ENCODE measurements at regions not wholly inside any gene's neighbourhood (a gene's known extent, or its start where the extent isn't known, plus 50 kb on each side); places are given as distances from the start of the nearest gene placed in this dataset.

DNA sequence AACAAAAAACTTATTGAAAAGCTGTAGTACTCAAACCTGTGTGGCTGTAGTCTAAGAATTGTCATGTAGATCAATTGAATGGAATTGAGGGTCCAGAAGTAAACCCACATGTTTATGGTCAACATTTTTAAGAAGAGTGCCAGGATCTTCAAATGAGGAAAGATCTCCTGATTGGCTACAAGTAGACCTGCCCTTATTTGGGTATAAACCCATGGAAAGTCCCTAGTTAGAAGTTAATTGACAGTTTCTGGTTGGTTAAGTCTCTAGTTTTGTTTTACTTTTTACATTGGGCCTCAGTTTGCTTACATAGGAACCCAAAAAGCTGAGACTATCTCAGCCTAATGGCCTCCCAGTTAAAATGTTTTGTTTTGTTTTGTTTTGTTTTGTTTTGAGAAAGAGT is 91.9 kb upstream of the RESF1 start:
- no peak for DNase-seq (ENCODE audit: low spot score)

DNA sequence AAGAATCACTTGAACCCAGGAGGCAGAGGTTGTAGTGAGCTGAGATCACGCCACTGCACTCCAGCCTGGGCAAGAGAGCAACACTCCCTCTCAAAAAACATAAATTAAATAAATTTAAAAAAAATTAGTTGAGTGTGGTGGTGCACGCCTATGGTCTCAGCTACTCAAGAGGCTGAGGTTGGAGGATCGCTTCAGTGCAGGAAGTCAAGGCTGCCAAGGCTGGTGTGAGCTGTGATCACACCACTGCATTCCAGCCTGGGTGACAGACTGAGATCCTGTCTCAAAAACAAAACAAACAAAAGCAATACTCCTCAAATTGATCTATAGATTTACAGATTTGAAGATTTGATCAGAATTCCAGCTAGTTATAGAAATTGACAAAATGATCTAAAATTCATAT is 92.7 kb upstream of the RESF1 start:
- DNase-seq (ENCODE audit: low spot score), result no peak

DNA sequence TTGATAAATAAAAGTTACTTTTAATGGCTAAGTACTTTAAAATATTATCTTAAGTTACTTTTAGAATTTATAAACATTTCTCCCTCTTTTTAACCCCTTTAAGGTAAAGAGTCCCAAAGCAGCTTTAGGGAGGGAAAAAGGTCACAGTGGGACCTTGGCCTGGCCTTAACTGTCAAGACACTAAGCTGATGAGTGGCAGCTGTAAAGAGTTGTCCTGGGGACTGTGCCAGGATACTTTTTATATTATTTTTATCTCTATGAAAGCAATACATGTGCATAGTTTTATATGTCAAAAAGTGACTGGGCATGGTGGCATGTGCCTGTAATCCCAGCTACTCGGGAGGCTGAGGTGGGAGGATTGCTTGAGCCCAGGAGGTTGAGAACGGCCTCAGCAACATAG is 94.2 kb upstream of the RESF1 start:
- no peak for DNase-seq (ENCODE audit: low spot score)

DNA sequence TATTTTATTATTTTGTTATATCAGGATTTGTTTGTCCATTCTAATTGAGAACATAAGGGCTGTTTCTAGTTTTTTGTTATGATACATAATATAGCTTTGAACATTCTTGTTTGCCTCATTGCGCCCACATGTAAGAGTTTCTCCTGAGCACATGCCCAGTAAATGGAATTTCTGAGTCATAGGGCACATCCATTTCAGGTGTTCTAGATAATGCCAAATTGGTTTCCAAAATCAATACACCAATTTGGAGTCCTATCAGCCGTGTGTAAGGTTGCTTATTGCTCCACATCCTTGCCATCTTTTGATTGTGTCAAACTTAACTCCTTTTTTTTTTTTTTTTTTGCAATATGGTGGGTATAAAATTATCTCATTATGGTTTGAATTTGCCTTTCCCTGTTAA is 97.9 kb upstream of the RESF1 start:
- DNase-seq (ENCODE audit: low spot score), result no peak

DNA sequence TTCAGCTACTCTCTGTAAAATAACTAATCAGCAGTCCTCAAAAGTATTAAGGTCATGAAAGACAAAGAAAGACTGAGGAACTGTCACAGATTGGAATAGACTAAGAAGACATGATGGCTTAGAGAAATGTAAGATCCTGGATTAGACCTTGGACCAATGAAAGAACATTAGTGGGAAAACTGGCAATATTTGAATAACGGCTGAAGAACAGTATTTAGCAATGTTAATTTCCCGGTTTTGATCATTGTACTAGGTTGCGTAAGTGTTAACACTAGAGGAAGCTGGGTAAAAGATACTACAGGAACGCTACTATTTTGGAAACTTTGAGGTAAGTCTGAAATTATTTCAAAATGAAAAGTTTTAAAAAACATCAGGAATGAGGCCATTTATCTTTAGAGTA is 98.8 kb upstream of the RESF1 start:
- DNase-seq (ENCODE audit: low spot score), result no peak

DNA sequence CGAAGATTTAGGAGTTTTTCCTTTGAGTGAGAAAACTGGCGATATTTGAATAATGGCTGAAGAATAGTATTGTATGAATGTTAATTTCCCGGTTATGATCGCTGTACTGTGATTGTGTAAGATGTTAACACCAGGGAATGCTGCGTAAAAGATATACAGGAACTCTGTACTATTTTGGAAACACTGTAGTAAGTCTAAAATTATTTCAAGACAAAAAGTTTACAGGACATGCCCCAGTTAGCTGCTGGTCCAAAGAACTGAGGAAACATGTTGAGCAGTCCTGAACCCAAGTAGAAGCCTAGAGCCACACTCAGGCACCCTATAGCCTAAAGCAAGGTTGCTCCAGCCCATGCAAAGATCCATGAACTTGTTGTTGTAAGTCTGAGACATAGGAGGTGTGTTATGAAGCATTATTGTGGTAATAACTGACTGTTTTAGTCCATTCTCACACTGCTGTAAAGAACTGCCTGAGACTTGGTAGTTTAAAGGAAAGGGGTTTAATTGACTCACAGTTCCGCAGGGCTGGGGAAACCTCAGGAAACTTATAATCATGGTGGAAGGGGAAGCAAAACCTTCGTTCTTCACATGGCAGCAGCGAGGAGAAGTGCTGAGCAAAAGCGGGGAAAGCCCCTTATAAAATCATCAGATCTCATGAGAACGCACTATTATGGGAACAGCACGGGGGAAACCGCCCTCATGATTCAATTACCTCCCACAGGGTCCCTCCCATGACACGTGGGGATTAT is 99.8 kb upstream of the RESF1 start:
- no peak for DNase-seq (ENCODE audit: low spot score)

DNA sequence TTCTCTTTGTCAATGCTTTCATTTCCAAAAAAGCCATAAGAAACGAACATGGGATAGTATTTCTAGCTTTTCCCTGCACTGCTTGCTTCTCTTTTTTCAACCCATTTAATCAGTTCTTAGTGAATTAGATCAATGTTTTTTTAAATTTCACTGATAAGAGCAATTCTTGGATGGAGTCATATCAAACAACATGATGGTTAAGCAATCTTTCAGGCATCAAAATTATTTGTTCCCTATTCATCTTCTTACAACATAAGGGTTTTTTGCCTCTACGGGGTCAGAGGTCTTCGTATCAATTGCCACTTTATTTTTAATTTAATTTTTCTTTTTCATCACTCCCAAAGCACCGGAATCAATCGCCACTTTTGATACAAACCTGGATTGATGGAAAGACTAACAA is 103.8 kb upstream of the RESF1 start:
- DNase-seq (ENCODE audit: low spot score), result no peak

DNA sequence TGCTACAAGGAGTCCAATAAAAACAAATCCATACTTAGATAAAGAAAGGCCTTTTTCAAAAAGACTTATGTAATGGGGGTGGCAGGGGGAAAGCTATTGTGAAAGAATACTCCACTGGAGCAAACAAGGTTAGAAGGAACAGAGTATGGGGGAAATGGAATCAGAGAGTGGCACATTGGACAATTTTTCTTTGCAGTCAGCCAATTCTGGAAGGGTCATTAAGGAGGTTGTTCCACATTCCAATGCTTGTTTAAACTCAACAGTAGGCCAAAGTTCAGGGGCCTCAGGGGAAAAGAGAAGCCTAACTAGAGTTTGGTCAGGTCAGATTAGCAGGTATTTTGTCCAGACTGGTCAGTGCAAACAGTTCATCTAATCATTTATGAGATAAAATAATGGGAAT is 105.2 kb upstream of the RESF1 start:
- no peak for DNase-seq (ENCODE audit: low spot score)

DNA sequence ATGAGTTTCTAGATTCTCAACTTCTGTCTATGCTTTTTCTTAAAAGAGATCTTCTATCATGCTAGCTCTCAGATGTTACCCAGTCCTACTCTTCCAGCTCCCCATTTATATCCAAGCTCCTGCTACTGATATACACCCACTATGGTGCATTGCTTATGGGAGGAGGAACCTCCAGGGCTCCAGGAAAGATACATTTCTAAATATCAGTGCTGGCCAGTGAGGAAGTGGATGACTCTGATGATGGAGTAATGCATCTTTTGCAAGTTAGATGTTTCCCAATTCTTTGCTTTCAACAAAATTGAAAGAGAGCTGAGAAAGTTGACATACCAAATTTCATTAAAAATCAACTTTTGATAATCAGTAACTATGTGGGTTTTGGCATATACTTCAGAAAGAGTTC is 105.7 kb upstream of the RESF1 start:
- DNase-seq (ENCODE audit: low spot score), result no peak

DNA sequence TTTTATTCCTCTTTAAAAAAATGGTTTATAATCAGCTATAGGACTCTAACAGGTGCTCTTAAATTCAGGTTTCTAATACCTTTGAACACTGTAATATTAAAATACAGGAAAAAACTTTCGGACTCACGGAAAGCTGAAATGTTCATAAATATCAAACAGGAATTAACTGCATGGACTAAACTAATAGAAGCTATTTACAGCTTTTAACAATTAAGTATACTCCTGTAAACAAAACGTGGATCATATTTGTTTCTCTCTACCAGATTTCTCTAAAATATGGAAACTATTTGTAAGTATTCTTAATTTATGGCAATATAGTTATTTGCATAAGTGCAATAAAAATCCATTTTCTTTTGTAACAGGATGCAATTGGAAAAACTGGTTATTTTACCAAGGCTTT is 108.9 kb upstream of the RESF1 start:
- DNase-seq (ENCODE audit: low spot score), result no peak

DNA sequence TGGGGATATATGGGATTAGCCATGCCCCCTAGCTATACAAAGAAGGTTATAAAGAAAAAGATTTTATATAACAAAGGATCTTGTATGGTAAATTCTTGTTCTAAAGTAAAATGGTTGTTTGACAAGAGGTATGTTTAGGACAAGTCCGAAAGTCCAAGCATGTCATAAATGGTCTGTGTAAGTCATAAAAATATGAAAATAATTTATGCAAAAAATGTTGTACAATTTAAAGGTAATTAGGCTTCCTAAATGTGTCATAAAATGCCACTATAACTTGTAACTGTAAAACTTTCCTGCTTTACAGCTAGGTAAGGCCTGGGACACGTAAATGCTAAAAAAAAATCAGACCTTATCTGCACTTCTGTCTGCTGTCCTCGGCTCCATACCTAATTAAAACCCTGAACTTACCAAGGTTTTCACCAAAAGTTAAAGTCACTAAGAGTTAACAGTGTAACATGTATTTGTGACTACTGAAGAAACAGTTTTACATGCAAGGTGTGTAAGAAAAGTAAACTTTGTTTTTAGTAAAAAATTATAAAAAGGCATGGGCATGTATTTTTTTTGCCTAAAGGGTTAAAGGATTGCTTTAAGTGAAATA is 110.0 kb upstream of the RESF1 start:
- no peak for DNase-seq (ENCODE audit: low spot score)

DNA sequence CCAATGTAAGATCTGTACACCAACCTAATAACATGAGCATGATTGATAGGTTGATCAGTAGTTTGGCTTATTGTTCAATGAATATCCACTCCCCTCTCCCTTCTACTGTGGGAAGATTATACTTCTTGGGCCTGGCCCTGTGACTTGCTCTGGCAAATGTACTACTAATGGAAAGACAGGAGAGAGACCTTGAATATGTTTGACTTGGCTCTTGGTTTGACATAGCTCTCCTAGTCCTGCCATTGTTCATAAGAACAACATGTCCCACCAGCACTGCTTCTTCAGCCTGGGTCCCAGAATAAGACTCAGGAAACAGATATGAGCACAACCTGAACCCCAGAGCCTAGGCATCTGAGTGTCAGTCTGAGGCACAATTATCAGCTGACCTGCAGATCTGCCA is 112.8 kb upstream of the RESF1 start:
- no peak for DNase-seq (ENCODE audit: low spot score)

DNA sequence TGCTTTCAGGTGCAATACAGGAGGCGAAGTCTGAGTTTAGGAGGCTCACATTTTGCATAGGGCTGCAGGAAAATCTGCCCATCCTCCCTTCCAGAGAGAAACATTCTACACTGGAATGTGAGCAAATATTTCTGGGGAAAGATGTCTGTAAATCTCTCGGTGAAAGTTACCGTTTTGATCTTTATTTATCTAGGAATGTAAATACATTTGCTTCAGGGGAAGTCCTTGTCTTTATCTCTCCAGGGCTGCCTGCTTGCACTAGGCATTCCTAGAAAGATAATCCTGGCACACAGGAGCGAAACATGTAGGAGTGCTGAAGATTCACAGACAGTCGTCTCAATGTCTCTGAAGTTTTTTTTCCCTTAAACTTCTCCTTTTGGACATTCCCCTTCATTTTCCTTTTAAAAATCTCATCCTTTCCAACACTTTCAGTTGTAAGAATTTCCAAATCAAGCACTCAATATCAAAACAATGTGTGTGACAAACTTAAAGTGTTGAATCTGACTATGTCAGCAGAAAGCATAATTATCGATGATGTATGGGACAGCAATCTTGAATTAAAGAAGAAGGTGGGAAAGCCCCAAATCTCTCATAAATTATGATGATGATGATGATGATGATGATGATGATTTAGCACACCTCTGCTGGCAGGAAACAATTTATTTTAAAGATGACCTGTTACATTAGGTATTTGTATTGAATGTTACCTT is 113.4 kb upstream of the RESF1 start:
- no peak for DNase-seq (ENCODE audit: low spot score)

DNA sequence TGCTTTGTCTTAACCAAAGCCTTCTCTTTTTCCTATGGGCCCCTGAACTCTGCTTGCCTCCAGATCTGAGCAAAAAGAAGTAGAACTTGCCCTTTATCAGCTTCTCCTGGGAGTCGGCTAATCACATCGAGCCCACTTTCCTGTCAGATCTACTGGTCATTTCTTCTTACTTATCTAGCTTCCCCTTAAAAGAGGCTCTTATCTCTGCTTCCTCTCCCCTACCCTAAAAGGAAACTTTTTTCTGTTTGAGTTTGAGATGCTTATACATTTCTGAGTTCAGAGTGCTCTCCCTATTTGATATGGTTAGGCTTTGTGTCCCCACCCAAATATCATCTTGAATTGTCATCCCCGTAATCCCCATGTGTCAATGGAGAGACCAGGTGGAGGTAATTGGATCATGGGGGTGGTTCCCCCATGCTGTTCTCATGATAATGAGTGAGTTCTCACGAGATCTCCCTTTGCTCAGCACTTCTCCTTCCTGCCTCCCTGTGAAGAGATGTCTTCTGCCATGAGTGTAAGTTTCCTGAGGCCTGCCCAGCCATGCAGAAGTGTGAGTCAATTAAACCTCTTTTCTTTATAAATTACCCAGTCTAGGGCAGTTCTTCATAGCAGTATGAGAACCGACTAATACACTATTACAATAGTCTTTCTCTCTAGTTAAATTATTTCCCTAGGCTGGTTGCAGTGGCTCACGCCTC is 114.7 kb upstream of the AMN1 start:
- no peak for DNase-seq (ENCODE audit: low spot score)

DNA sequence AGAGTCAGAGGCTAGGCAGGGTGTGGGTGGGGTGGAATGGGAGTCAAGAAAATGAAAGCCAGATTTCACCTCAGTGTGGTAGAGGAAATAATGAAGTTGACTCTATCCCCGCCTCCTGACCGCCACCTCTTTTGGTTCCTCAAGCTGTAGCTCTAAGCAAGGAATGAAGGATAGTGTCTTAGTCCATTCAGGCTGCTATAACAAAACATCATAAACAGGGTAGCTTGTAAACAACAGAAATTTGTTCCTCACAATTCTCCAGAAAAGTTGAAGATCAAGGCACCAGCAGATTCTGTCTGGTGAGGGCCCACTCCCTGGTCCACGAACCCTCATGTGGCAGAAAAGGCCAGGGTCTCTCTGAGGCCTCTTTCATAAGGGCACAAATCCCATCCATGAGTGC is 109.1 kb upstream of the AMN1 start:
- no peak for DNase-seq (ENCODE audit: low spot score)

DNA sequence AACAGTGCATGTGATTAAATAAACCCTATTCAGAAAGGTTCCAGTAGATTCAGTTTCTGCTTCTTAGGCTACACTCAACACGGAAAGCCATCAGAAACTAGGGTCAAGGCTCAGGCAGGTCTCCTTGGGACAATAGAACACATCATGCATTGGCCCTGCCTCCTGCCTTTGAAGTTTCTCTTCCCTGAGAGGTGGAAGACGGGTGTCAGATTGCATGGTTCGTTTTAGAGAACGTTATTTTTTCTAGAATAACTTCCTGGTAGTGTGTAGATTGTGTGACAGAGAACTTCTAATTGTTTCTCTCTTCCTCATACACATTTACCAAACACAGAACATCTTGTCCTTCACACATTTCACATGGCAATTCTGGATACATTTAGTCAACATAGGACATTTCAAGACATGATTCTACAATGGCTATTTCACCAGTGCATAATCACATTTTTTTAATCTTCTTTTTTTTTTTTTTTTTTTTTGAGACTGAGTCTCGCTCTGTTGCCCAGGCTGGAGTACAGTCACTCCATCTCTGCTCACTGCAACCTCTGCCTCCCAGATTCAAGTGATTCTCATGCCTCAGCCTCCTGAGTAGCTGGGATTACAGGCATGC is 106.6 kb upstream of the AMN1 start:
- DNase-seq (ENCODE audit: low spot score), result no peak

DNA sequence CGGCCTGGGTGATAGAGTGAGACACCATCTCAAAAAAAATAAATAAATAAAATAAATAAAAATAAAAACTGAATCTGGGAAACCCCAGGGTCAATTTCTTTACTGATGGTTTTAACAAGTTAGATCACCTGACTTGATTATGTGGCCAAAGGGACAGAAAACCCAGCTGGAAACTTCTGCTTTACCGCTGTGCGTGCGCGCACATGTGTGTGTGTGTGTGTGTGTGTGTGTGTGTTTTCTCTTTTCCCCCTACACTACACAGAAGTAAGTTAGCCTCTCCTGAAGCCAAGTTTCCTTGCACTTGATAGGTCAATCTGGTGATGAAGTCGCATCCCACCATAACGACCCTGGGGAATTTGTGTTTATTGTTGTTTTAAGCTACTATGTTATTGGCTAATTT is 105.3 kb upstream of the AMN1 start:
- no peak for DNase-seq (ENCODE audit: low spot score)

DNA sequence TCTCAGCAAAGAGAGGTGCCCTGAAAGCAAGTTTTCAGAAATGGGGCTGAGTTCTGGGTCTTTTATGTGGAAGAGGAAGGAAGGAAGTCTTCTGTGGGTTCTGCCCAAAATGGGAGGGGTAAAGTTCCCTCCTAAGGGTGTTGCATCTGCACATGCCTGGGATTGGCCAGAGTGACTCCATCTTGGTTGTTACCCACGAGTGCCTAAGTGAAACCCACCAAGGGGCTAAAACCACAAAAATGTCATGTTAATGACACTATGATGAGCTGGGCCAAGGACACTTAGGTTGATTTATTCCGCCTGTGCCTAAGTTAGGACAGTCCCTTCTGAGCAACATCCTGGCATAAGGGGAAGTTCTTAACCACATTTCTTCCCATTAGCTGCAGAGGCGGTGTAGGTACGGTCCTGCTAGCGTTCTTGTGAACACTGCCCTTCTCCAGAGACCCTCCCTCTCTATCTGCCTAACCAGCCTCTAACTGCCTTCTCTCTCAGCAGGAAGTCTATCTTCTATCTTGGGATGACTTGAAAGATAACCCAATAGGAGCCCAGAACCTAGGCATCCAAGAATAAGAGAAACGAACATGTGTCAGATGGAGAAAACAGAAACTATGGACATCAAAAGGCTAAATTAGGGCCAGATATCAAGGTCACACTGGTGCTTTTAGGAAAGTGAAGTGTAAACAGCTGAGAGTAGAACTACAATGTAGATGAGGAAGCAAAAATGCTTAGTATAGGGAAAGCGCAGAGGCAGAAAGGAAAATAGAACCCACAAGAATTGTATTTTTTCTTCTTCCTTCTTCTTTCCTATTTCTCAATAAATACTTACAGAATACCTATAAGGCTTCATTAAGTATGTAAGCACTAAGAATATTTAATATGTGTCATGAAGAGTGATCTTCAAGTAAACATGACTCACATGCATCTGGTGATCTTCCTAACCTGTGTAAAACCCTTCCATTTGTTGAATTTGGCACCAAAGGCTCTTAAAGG is 104.2 kb upstream of the AMN1 start:
- no peak for DNase-seq (ENCODE audit: low spot score)

DNA sequence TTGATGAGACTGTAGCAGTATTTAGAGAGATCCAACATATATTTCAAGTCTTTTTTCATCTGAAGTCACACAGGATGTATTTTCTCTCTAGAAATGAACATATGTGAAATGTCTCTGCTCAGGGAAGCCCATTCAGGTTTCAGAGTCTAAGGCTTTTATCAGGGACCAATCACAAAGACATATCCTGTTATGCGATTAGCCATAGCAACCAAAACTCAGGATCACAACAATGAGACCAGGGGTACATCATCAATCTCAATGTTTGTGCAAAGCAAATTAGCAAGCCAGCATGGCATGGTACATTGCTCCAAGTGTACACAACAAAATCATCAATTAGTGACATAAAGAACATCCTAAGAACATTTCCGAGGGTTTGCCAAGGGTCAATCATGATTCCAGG is 99.2 kb upstream of the AMN1 start:
- DNase-seq (ENCODE audit: low spot score), result no peak

DNA sequence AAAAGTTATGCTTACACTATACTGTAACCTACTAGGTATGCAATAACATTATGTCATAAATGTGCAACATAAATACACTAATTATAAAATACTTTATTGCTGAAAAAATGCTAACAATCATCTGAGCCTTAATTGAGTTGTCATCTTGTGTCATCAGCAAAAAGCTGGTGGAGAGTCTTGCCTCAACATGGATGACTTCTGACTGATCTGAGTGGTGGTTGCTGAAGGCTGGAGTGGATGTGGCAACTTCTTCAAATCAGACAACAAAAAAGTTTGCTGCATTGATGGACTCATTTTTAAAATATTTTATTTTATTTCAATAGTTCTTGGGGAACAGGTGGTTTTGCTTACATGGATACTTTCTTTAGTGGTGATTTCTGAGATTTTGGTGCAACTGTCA is 93.9 kb upstream of the AMN1 start:
- DNase-seq (ENCODE audit: low spot score), result no peak

DNA sequence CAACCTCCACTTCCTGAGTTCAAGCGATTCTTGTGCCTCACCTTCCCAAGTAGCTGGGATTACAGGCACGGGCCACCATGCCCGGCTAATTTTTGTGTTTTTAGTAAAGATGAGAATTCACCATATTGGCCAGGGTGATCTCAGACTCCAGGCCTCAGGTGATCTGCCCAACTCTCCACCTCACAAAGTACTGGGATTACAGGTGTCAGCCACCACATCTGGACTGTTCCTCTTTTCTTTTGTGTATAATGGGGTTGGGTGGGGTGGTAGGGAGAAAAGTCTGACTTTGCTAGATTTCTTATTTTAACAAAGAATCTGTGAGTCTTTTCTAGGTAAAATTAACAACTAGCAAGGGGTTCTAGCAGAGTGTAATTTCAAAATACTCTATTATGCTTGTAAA is 92.7 kb upstream of the AMN1 start:
- no peak for DNase-seq (ENCODE audit: low spot score)

All from AG20443 (cell line).